GM19468 (cell line): ENCODE measurements at regions not wholly inside any gene's neighbourhood (a gene's known extent, or its start where the extent isn't known, plus 50 kb on each side); places are given as distances from the start of the nearest gene placed in this dataset.
A peak's percentile ranks its signal among the peaks of the same experiment; 100 is the strongest.

Experiments used
- ATAC-seq: cut with Tn5 transposase; IDR thresholded peaks from one replicate; pipeline ENCODE4 v1.9.1; 2021; ENCODE audit warnings: mild to moderate bottlenecking, moderate library complexity, moderate number of reproducible peaks; ENCODE audit not compliant: unreplicated experiment; ENCODE audit errors: extremely low read depth

DNA sequence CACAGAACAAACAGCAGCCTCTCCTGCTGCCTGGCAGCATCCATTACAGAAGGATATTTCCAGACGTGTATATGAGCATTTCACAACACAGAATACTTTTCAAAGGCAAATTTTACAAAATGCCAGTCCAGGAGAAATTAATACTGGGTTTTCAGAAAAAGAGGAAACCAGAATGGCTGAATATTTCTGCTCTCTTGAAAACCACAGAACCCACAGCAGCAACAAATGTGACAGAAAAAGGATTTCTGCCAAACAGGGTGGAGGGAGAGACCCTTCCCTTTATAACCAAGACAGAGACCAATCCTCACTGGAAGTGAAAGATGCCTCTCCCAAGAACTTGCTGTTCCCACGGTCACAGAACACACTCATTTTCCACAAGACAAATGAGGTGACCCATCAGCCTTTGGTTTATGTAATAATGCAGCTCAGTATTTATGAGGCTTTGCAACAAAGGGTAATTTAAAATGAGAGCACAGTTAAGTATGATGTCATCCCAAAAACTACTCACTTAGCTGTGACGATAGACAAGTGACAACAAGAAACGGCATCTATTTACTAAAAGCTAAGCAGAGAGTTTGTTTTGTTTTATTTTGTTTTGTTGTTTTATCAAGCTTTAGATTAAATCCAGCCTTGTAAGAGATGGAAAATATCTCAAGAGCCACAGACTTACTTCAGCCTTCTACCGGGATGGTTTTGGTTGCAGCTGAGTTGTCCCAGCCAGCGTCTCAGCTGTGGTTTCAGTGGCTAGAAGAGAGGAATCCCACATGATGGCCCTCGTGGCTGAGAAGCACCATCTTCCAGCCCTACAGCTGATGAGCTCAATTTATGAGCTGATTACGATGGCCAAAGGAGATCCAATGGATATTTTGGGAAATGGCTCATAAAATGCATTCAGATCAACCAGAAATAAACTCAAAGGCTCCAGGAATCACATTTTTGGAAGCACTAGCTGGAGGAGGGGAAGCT is 249.3 kb upstream of the AGAP1 start:
- no peak for ATAC-seq

DNA sequence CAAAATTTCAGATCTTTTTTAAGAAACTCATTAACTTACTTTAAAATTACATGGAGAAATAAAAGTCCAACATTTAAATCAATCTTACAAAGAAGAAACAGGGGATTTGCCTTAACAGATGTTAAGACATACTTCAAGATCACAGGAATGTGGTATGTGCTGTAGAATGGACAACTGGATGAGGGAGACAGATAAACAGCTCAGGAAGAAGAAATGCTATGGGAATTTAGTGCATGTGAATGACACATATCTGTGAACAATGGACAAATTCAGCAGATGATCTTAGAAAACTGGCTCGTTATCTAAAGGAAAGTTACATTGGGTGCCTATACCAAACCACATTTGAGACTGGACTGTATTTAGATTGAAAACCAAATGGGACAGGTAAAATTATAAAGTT is 246.8 kb upstream of the AGAP1 start:
- ATAC-seq, result no peak

DNA sequence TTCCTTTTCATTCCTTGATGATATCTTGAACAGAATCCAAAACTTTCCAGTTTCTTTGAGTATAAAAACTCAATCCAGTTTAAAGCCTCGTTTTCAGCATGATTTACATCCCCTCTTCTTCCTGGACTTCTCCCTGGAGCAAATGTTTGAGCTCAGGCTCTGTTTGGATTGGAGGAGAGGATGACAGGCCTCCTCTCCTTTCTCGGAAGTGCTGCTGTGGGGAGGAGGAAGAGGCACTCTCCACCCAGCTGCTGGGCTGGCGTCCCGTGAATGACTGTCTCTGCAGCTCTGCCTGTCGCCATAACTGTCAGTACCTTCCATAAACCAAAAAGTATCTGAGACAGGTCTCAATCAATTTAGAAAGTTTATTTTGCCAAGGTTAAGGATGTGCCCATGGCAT is 238.2 kb upstream of the AGAP1 start:
- no peak for ATAC-seq

DNA sequence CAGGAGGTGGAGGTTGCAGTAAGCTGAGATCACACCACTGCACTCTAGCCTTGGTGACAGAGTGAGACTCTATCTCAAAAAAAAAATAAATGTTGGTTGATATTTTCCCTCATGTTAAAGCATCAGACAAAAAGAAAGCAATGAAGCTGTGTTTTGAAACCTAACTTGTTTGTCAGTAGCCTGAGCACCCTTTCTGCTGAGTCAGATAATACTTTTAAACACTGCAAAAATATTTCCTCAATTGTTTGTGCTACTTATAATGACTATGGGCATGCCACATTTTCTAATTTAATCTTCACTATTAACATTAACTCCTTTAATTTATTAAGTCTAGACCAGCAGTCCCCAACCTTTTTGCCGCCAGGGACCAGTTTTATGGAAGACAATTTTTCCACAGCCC is 236.3 kb upstream of the AGAP1 start:
- no peak for ATAC-seq

DNA sequence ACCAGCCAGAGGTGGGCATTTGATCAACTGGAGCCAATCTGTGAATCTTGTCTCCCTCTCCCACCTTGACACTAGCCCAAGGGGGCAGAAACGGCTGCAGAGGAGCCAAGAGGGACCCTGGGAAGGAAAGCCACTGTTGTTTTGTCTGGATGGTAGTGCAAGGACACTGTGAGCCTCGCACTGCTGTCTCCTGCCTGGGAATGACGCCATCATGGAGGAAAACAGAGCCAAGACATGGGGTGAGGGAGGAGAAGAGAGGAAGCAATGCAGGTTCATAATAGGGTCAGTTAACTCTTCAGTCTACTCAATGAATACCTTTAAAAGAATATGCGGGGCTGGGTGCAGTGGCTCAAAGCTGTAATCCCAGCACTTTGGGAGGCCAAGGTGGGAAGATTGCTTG is 231.1 kb upstream of the AGAP1 start:
- no peak for ATAC-seq

DNA sequence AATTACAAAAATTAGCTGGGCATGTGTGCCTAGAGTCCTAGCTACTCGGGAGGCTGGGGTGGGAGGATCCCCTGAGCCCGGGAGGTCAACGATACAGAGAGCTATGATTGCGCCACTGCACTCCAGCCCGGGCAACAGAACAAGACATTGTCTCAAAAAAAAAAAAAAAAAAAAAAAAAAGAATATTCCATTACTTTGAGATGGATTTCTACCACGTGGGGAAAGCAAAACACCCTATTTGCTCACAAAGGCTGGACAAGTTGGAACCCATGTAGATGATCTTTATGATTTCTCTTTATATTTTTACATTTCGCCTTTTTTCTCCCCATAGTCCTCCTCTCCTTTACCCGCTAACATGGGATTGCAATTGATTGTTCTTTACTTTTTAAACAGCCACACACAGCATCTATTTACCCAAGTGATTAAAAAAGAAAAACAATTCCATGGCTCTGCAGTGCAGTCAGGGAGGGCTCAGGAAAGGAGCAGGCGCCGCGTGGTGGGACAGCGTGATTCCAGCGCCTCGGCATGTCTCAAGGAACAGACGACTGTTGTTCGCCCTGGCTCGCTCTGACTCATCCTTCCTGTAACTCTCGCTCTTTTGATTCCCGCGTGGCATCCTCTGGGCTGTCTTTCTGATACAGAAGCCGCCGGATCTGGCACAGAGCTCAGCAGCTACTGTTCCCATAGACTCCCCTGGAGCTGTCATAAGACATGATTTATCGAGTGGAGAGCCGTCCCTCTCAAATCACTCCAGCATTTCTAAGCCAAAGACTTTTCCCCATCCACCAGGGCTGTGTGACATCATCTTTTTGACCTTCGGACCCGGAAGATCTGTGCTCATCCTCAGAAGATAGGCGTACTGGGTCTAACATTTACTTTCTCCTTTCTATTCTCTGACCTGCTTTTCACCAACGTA is 230.4 kb upstream of the AGAP1 start:
- ATAC-seq, result no peak

DNA sequence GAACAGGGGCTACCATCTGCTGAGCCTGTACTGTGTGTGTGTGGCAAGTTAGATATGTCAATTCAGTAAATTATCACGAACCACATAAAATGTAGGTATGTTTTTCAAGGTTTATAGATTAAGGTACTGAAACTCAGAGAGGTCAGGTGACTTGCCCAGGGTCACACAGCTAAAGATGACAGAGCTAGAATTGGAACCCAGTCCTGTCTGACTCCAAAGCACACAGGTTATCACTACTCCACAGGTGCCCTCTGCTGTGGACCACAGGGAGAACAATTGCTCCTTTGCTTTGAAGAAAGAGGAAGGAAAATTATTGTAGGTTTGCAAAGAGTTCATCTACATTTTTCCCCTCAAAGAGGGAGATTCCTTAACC is 229.7 kb upstream of the AGAP1 start:
- no peak for ATAC-seq

DNA sequence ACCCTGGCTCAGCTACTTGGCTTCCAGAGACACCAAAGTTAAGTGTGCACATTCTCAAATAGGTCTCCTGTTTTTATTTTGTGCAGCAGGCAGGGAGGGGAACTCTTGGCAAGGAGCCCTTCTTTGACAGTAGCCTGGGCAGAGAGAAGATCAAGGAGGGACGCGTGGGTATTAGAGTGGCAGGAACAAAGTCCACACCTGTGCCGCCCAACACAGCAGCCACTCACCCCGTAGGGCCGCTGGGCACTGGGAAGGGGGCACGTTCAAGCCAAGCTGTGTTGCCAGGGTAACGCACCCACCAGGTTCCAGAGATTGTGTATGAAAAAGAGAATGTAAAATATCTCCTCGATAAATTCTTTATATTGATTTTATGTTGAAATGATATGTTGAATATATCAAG is 229.3 kb upstream of the AGAP1 start:
- no peak for ATAC-seq

DNA sequence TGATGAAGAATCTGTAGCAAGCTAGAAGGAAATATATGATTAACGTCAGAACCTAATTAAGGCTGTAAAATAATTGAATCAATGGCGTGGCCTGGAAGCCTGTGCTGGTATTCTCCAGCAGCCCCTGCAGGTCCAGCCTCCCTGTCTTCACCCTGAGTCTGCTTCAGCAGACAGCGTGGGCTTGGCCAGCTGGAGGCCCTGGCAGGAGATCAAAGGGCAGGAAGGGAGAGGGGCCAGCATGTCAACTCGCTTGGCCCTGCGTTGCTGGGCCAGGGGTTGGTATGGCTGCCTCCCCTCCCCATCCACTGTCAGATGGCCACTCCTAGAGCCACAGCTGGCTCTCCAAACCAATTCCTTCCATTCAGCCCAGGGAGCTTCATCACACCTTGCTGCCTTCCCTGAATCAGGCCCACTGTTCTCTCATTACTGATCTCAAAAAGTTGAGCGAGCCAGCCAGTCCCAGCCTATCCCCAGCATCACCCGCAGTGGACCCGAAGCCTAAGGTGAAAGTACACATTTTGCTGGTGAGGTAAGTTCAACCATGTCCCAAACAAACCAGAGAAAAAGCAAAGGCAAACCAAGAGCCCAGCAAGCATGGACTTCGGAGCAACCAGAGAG is 228.4 kb upstream of the AGAP1 start:
- ATAC-seq, result no peak

DNA sequence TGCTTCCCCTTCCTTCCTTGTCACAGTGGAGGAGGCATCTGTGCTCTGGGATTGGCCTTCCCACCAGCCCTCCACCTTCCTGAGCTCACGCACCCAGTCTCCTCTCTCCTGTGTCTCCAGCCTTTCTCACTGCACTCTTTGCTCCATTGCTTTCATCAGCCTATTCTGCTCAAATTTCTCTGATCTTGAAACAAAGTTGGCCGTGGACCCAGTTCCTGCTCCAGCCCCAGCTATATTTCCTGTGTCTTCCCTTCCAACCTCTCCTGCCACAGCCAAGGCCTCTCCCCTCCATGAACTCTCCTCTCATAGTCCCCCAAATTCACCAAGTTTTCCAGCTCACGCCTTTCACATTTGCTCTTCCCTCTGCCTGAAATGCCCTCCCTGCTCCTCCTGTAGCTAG is 226.6 kb upstream of the AGAP1 start:
- no peak for ATAC-seq

DNA sequence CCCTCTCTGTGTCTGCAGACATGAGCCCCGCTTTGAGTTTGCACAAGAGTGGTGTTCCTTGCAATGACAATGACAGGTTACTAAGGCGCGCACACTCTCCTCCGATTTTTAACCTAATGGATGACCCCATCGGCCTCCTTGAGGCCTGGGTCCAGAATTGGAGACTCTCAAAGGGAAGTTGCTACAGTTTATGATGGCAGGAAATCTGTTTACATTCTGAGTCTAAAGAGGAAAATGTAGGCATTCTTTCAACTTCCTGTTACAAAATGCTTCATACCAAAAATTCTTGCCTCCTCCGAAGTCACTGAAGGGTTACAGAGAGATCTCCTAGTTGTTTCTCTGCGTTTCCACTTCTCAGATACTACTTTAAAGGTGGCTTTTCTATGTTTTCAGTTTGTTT is 225.3 kb upstream of the AGAP1 start:
- no peak for ATAC-seq

DNA sequence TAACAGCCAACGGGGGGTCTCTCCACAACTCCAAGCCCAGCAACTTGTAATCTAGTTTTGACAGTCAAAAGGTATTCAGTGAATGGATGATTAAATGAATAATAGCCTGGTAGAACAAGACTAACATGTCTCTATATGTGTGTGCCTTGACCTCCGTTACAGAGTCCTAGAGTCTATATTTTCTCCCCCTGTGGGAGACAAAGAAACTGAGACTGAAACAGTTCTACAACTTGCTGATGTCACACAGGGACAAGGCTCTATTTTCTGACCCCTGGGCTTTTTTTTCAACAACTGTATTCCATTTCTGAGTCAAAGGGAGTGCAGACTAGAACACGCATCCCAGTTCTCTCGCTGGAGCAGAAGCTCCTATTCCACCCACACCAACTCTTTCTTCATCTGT is 223.6 kb upstream of the AGAP1 start:
- no peak for ATAC-seq

DNA sequence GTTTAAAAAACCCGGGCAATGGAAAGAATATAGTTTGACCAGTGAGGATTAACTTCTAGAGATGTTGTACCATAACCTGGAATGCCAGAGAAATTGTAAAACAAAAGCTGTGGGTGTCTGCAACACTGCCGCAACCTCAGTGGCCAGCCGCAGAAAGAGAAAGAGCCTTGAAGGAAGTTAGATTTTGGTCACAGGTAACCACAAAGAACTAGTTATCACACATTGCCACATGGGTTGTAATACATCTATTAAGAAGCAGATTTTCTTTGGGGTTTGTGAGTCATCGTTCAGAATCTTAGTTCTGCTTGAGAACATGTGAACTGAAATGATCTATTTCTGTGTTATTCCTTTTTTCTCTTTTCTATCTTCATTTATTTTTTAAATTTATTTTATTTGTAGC is 222.9 kb upstream of the AGAP1 start:
- peak; percentile 76 for ATAC-seq

DNA sequence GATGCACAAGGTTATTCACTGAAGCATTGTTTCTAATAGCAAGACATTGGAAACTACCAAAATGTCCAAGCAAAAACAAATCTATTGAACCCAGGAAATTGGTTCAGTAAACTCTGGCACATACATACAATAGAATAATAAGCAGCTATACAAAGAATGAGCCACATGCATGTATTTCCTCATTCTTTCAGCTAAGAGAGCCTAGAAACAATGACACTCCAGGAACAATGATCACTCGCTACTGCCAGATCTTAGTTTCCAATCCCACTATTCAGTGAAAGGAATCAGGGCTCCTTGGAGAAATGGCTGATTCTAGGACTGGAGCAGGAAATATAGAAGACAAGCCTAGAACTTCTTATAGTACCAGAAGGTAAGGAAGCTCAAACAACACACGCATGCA is 221.9 kb upstream of the AGAP1 start:
- no peak for ATAC-seq

DNA sequence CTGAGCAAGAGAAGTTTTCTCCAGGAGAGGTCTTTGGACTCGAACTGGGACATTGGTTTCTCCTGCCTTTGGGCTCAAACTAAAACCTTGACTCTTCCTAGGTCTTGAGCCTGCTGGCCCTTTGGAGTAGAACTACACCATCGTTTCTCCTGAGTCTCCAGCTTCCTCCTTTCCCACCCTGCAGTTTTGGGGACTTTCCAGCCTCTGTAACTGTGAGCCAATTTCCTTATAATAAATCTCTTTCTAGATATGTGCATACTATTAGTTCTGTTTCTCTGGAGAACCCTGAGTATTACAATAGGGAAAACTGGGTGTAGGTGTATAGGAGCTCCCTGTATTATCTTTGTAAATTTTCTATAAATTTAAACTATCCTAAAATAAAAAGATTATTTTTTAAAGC is 219.8 kb upstream of the AGAP1 start:
- no peak for ATAC-seq

DNA sequence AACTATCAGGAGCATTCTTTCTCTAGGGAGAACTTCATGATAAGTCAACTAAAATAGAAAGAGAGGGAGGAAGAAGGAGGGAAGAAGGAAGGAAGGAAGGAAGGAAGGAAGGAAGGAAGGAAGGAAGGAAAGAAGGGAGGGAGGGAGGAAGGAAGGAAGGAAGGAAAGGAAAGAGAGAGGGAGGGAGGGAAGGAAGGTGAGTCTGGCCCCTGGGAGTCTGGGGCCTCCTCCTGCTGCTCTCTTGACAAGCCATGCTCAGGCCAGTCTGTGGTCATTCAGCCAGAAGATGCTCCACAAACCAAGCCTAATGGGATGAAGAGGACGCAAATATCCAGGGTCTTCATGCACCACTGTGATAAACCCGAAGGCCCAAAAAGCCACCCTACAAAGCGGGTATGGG is 216.4 kb upstream of the AGAP1 start:
- no peak for ATAC-seq

DNA sequence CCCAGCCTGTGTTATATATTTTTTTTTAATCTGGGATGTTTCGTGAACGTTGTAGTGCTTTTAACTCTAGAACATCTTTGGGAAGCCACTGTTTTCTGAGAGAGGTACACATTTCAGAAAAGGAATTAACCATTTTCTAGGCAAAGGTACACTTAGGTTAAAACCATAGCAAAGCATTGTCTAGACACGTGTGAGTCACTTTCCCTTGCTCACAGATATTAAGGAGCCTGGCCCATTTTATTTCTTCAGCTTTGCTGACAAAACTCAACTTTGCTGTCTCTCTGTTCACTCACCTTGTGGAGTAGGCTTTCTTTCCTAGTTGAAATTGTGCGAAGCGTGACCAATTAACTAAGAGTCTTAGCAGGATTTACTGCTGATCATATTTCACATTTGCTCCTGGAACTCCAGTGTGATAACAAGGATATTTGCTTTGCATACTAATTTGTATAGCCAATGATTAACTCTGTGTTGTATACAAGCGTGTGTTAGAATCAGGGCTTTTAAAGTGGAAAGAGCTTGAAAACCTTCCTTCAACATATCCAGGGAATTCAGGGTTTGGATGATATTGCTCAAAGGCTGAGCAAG is 215.0 kb upstream of the AGAP1 start:
- no peak for ATAC-seq

DNA sequence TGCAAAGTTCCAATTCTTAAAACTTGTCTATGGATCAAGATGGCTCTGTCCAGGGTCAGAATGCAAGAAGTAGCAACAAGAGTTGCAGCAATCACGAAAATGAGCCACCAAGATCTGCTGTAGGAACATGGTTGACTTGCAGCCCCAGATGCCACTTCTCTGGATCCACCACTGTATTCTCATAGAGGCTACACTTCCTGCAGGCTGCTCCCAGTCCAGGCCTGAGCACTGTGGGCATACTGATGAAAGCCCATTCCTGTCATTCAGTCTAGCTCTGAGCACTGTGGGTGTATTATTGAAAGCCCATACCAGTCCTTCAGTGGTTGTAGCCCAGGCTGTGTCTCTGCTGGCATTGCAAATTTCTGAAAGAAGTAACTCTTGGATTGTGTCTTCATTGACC is 213.9 kb upstream of the AGAP1 start:
- ATAC-seq, result no peak

DNA sequence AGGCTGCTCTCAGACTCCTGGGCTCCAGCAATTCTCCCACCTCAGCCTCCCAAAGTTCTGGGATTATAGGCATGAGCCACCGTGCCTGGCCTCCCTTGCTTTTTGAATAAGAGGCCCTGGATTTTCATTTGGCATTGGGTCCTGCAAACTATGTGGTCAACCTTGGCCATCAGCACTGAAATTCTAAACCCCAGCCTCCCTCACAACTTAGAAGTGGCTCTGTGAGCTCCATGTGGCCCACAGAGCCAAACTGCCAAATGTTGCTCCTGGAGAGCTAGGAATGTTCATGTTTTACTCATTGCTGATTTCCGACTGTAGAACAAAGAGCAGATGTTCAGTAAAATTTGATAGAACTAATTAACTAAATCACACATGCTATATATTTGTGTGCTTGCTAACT is 210.6 kb upstream of the AGAP1 start:
- no peak for ATAC-seq

DNA sequence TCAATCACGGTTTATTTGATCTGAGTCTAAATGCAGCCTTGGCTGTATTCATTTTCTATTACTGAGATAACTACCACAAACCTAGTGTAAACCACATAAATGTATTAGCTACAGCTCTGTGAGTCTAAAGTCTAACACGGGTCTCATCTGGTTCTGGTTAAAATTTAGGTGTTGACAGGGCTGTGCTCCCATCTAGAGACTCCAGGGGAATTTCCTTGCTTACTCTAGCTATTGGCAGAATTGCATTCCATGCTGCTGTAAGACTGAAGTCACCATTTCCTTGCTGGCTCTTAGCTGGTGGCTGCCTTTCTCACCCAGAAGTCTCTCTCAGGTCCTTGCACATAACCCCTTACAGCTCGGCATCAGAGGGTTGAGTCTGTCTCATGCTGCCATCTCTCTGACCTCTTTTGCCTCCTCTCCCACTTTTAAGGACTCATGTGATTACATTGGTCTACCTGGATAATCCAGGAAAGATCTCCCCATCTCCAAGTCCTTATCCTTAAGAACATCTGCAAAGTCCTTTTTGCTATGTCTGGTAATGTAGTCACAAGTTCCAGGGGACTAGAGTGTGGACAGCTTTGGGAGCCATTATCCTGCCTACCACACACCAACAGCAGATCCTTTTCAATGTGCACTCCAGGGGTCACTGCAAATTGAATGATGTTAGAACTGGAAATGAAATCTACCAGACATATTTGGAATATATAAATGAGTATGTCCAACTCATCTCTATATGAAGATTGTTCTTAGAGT is 207.0 kb upstream of the AGAP1 start:
- no peak for ATAC-seq
